Trophoblast cell (in vitro differentiated cells and primary cell): ENCODE measurements at regions not wholly inside any gene's neighbourhood (a gene's known extent, or its start where the extent isn't known, plus 50 kb on each side); places are given as distances from the start of the nearest gene placed in this dataset.
A peak's percentile ranks its signal among the peaks of the same experiment; 100 is the strongest.

Source experiments
- DNase-seq, 2 donors: peaks; one replicate each; pipeline ENCODE4 v3.0.0-alpha.2; 2016
- H2AFZ ChIP-seq: 2 replicates; pipeline ENCODE4 v1.6.1; 2013; ENCODE audit warnings: low read length, moderate library complexity, mild to moderate bottlenecking; ENCODE audit not compliant: insufficient read depth, poor library complexity
- H2AK5ac ChIP-seq: 2 replicates; pipeline ENCODE4 v1.6.1; 2013; ENCODE audit warnings: mild to moderate bottlenecking, low read length
- H2BK120ac ChIP-seq: 2 replicates; pipeline ENCODE4 v1.6.1; 2013; ENCODE audit warnings: low read length, mild to moderate bottlenecking, moderate library complexity; ENCODE audit not compliant: insufficient read depth, poor library complexity
- H2BK12ac ChIP-seq: 2 replicates; pipeline ENCODE4 v1.6.1; 2013; ENCODE audit warnings: mild to moderate bottlenecking, low read length, moderate library complexity
- H2BK5ac ChIP-seq: 2 replicates; pipeline ENCODE4 v1.6.1; 2013; ENCODE audit warnings: low read length, low read depth, moderate library complexity, mild to moderate bottlenecking; ENCODE audit not compliant: poor library complexity
- H3K14ac ChIP-seq: 2 replicates; pipeline ENCODE4 v1.6.1; 2013; ENCODE audit warnings: mild to moderate bottlenecking, low read length
- H3K18ac ChIP-seq: 2 replicates; pipeline ENCODE4 v1.6.1; 2013; ENCODE audit warnings: mild to moderate bottlenecking, low read length
- H3K23ac ChIP-seq: 2 replicates; pipeline ENCODE4 v1.6.1; 2013; ENCODE audit warnings: low read length
- H3K27ac ChIP-seq: 2 replicates; pipeline ENCODE4 v1.5.1; 2013; ENCODE audit warnings: low read depth, mild to moderate bottlenecking, inconsistent platforms, low read length, moderate library complexity
- H3K27me3 ChIP-seq: 2 replicates; pipeline ENCODE4 v1.6.1; 2013; ENCODE audit warnings: inconsistent platforms, mild to moderate bottlenecking, low read length, moderate library complexity; ENCODE audit not compliant: insufficient read depth
- H3K36me3 ChIP-seq, 2 experiments: 1 replicate in 1 of 2; 2 replicates in 1 of 2; pipeline ENCODE4 v1.6.1; 2013; ENCODE audit warnings: low read length in 2 of 2, mild to moderate bottlenecking in 2 of 2, moderate library complexity in 1 of 2; ENCODE audit not compliant: insufficient read depth in 2 of 2, control insufficient read depth in 1 of 2
- H3K4ac ChIP-seq: 2 replicates; pipeline ENCODE4 v1.6.1; 2013; ENCODE audit warnings: low read depth, mild to moderate bottlenecking, low read length, moderate library complexity
- H3K4me1 ChIP-seq, 2 experiments: 1 replicate in 1 of 2; 2 replicates in 1 of 2; pipeline ENCODE4 v1.6.1; 2013; ENCODE audit warnings: low read length in 2 of 2, mild to moderate bottlenecking in 2 of 2, moderate library complexity in 1 of 2; ENCODE audit not compliant: insufficient read depth in 2 of 2, control insufficient read depth in 1 of 2
- H3K4me2 ChIP-seq: 2 replicates; pipeline ENCODE4 v1.6.1; 2013; ENCODE audit warnings: inconsistent platforms, mild to moderate bottlenecking, low read length, moderate library complexity
- H3K4me3 ChIP-seq: 2 replicates; pipeline ENCODE4 v1.5.1; 2013; ENCODE audit warnings: mild to moderate bottlenecking, low read depth, low read length, inconsistent platforms
- H3K79me1 ChIP-seq: one replicate; pipeline ENCODE4 v1.6.1; 2013; ENCODE audit warnings: low read length
- H3K79me2 ChIP-seq: 2 replicates; pipeline ENCODE4 v1.6.1; 2013; ENCODE audit warnings: low read length, mild to moderate bottlenecking; ENCODE audit not compliant: control insufficient read depth, insufficient read depth, poor library complexity
- H3K9ac ChIP-seq: 2 replicates; pipeline ENCODE4 v1.6.1; 2013; ENCODE audit warnings: mild to moderate bottlenecking, low read length
- H3K9me3 ChIP-seq: 2 replicates; pipeline ENCODE4 v1.6.1; 2013; ENCODE audit warnings: low read depth, mild to moderate bottlenecking, control low read depth, inconsistent platforms, low read length; ENCODE audit not compliant: insufficient read depth
- H4K12ac ChIP-seq: 2 replicates; pipeline ENCODE4 v1.6.1; 2013; ENCODE audit warnings: low read depth, mild to moderate bottlenecking, low read length, moderate library complexity
- H4K8ac ChIP-seq: 2 replicates; pipeline ENCODE4 v1.6.1; 2013; ENCODE audit warnings: low read depth, mild to moderate bottlenecking, low read length, moderate library complexity
- H4K91ac ChIP-seq: one replicate; pipeline ENCODE4 v1.6.1; 2013; ENCODE audit warnings: low read depth, mild to moderate bottlenecking, low read length, moderate library complexity
- WGBS: extraction: QIAGEN DNeasy Blood & Tissue Kit; methylation state at CpG from one replicate; pipeline ENCODE4 v1.1.7; 2013; ENCODE audit warnings: missing lambda C conversion rate; ENCODE audit not compliant: insufficient read length, insufficient coverage; ENCODE audit errors: extremely low coverage; 5-methylcytosine and 5-hydroxymethylcytosine counted together

GRCh38 chr12:124406043-124406442, 111.2 kb downstream of the RFLNA start:
- no peak for DNase-seq
- H3K4me3 ChIP-seq, result no peak overlapping the region
- H3K36me3 ChIP-seq, result peaks cover 33 to 47% of the 10 kb centered on the region in 2 experiments
- H2BK5ac ChIP-seq, result no peak overlapping the region
- peaks cover 0 to 3% of the 10 kb centered on the region in 2 experiments for H3K4me1 ChIP-seq
- H3K79me2 ChIP-seq, result no peaks in the 10 kb centered on the region
- H3K4ac ChIP-seq, result no peak overlapping the region
- no peak overlapping the region for H4K12ac ChIP-seq
- H3K9me3 ChIP-seq, result no peaks in the 10 kb centered on the region
- H2BK120ac ChIP-seq, result no peak overlapping the region
- H3K9ac ChIP-seq, result no peak overlapping the region
- WGBS, result no CpG with 5 or more reads among the region's 10 CpGs
- no peak overlapping the region for H2BK12ac ChIP-seq
- no peak overlapping the region for H3K14ac ChIP-seq
- no peak overlapping the region for H2AK5ac ChIP-seq
- H4K91ac ChIP-seq, result no peak overlapping the region
- H3K79me1 ChIP-seq, result no peaks in the 10 kb centered on the region
- no peak overlapping the region for H3K23ac ChIP-seq
- no peaks in the 10 kb centered on the region for H3K27me3 ChIP-seq
- H3K18ac ChIP-seq, result no peak overlapping the region
- H4K8ac ChIP-seq, result no peak overlapping the region
- no peak overlapping the region for H2AFZ ChIP-seq
- H3K27ac ChIP-seq, result no peak overlapping the region
- H3K4me2 ChIP-seq, result no peak overlapping the region

- no peak overlapping the region for H4K91ac ChIP-seq
- WGBS, result no CpG with 5 or more reads among the region's 15 CpGs
- H2BK12ac ChIP-seq, result no peak overlapping the region
- no peaks in the 10 kb centered on the region for H3K27me3 ChIP-seq
- H2BK5ac ChIP-seq, result no peak overlapping the region
- no peak overlapping the region for H3K9ac ChIP-seq
- no peak overlapping the region for H2AK5ac ChIP-seq
- no peak overlapping the region for H3K4me3 ChIP-seq
- H4K12ac ChIP-seq, result no peak overlapping the region
- H4K8ac ChIP-seq, result no peak overlapping the region
- no peak overlapping the region for H3K27ac ChIP-seq
- H3K9me3 ChIP-seq, result no peaks in the 10 kb centered on the region
- no peaks in the 10 kb centered on the region for H3K79me1 ChIP-seq
- no peak overlapping the region for H3K4me2 ChIP-seq
- H2BK120ac ChIP-seq, result no peak overlapping the region
- no peak overlapping the region for H2AFZ ChIP-seq
- DNase-seq, result no peak
- no peak overlapping the region for H3K18ac ChIP-seq
- H3K36me3 ChIP-seq, result peaks cover 35 to 48% of the 10 kb centered on the region in 2 experiments
- H3K79me2 ChIP-seq, result no peaks in the 10 kb centered on the region
- no peak overlapping the region for H3K23ac ChIP-seq
- H3K4me1 ChIP-seq, result peaks cover 0 to 3% of the 10 kb centered on the region in 2 experiments
- no peak overlapping the region for H3K4ac ChIP-seq
- no peak overlapping the region for H3K14ac ChIP-seq
Measured at GRCh38 chr12:124405592-124405991, 110.7 kb downstream of the RFLNA start.

GRCh38 chr12:124405151-124405550, 110.3 kb downstream of the RFLNA start:
- H3K23ac ChIP-seq, result no peak overlapping the region
- no peak overlapping the region for H3K4ac ChIP-seq
- H3K27me3 ChIP-seq, result no peaks in the 10 kb centered on the region
- H3K9me3 ChIP-seq, result no peaks in the 10 kb centered on the region
- no peak overlapping the region for H4K12ac ChIP-seq
- H2BK5ac ChIP-seq, result no peak overlapping the region
- H2BK120ac ChIP-seq, result no peak overlapping the region
- no peak overlapping the region for H2BK12ac ChIP-seq
- no peak for DNase-seq
- no peaks in the 10 kb centered on the region for H3K79me2 ChIP-seq
- no peak overlapping the region for H4K8ac ChIP-seq
- no peak overlapping the region for H3K4me2 ChIP-seq
- H2AFZ ChIP-seq, result no peak overlapping the region
- H2AK5ac ChIP-seq, result no peak overlapping the region
- H3K9ac ChIP-seq, result no peak overlapping the region
- H3K4me3 ChIP-seq, result no peak overlapping the region
- H3K4me1 ChIP-seq, result peaks cover 0 to 2% of the 10 kb centered on the region in 2 experiments
- H3K79me1 ChIP-seq, result no peaks in the 10 kb centered on the region
- peak overlapping the region; percentile 22 for H3K18ac ChIP-seq
- no peak overlapping the region for H3K14ac ChIP-seq
- no CpG with 5 or more reads among the region's 10 CpGs for WGBS
- H3K36me3 ChIP-seq, result peaks cover 38 to 53% of the 10 kb centered on the region in 2 experiments
- no peak overlapping the region for H4K91ac ChIP-seq
- no peak overlapping the region for H3K27ac ChIP-seq

GRCh38 chr12:124404162-124404784, 109.4 kb downstream of the RFLNA start:
- Histone ChIP-seq H3K4ac (no peak overlapping the region), H4K91ac (no peak overlapping the region), H4K12ac (no peak overlapping the region), H3K79me2 (no peaks in the 10 kb centered on the region), H3K79me1 (no peaks in the 10 kb centered on the region), H3K27ac (no peak overlapping the region), H3K14ac (no peak overlapping the region), H2BK5ac (no peak overlapping the region), H3K9ac (no peak overlapping the region), H3K36me3 (peaks cover 34 to 53% of the 10 kb centered on the region in 2 experiments), H2AK5ac (no peak overlapping the region), H2BK12ac (no peak overlapping the region), H2BK120ac (no peak overlapping the region), H3K18ac (no peak overlapping the region), H3K27me3 (no peaks in the 10 kb centered on the region), H3K9me3 (no peaks in the 10 kb centered on the region), H3K4me2 (no peak overlapping the region), H3K4me3 (no peak overlapping the region), H2AFZ (no peak overlapping the region), H4K8ac (no peak overlapping the region), H3K23ac (no peak overlapping the region), H3K4me1 (no peaks in the 10 kb centered on the region)
- DNase-seq, result no peak
- WGBS, result no CpG with 5 or more reads among the region's 17 CpGs
